ENCODE measurements at regions not wholly inside any gene's neighbourhood (a gene's known extent, or its start where the extent isn't known, plus 50 kb on each side); places are given as distances from the start of the nearest gene placed in this dataset.

DNA sequence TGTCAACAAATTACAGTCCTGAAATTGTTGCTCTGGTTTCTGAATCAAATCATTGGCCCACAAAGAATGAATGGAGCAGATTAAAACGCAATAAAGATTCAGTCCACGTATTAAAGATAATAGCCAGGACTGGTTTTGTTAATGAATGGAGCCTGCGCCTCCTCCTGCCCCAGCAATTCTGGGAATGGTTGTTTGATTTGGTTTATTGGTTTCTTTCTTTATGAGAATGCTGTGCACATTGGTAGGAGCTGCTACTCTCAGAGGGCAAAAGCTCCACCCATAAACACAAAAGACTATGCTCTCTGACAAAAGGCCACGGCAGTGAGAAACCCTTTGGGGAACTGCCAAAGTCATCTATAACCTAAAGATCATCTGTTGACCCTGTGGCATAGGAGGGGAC lies 261.1 kb downstream of the ABHD5 start:
- DNase-seq (ENCODE audit: low read depth), result no peak

DNA sequence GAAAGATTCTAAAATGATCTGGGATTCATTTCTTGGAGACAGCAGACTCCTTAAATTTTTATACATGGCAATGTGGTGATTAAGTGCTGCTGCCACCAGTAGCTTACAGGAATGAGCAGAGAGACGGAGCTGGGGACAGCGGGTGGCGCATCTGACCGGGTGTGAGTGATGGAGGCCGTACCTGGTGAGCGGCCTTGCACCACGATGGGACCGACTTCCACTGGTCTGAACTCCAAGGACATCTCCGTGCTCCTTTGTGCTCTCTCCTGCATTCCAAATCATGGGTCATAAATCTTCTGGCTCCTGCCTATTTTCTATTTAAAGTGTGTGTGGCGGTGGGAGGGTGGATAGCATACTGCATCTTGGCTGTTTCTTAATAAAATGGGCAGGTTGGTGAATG lies 262.6 kb downstream of the ABHD5 start:
- no peak for DNase-seq (ENCODE audit: low read depth)

DNA sequence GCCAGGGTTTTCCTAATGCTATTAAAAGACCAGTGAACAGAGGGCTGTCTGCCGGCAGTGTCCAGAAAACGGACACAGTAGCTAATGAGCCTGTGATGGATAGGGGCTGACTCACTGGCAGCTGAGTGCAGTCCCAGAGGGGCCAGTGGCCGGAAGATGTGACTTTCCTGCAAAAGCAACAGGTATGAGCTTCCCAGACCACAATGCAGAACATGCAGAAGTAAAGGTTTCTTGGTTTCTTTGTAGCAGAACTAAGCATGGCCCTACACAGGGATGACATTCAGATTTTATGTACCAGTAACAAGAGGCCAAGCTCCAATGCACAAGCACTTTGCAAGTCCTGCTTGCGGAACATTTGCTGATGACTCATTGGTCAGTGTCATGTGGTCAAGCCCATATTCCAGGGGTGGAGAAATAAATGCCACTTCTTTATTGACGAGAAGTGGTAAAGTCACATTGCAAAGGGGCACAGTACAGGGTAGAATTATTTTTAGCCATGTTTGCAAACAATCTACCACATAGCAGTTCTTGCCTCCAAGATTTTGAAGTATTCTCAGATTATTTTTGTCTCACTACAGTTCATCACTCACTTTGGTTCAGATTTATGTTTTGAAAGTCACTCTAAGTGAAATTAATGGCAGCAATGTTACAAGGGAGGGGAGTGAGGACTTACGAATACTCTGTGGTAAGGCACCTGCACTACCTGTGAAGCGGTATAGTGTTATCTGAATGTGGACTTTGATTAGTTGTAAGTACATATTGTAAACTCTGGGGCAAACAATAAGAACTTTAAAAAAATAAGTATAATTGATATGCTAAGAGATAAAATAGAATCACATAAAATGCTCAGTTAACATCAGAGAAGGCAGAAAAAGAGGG lies 263.3 kb downstream of the ABHD5 start:
- DNase-seq (ENCODE audit: low read depth), result no peak

DNA sequence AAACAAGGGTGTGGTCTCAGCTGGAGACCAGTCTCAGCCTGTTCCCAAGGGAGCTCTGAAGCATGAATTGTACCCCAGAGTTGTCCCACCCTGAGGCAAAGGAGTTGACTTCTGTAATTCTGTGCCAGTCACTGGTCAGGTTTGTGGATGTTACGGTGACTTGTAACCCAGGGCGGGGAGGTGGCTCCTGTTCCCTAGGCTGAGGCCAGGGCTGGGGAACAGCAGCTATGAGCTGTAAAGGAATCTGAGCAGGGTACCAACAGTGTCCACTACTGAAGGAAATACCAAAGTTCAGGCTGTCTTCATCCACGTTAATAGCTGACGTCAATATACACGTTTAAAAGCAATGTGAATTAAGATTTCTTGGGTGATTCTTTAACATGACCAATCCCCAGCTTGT lies 266.2 kb downstream of the ABHD5 start:
- DNase-seq (ENCODE audit: low read depth), result no peak

DNA sequence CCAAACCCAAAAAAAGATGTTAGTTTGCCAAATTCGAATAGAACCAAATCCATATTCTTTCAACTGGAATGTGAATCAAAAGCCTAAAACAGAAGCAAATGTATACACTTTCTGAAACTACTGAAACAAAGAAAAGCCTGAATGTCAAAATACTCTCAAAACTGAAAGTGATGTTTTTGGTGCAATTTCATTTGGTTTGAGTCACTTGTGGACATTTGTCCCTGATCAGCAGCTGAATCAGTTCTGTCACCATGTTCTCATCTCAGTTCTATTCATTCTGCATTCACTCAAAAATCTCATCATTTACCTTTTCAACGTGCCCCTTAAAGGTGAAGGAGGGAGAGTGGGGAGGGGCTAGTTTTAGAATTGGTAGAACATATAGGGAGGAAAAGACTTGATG lies 266.8 kb downstream of the ABHD5 start:
- DNase-seq (ENCODE audit: low read depth), result no peak

DNA sequence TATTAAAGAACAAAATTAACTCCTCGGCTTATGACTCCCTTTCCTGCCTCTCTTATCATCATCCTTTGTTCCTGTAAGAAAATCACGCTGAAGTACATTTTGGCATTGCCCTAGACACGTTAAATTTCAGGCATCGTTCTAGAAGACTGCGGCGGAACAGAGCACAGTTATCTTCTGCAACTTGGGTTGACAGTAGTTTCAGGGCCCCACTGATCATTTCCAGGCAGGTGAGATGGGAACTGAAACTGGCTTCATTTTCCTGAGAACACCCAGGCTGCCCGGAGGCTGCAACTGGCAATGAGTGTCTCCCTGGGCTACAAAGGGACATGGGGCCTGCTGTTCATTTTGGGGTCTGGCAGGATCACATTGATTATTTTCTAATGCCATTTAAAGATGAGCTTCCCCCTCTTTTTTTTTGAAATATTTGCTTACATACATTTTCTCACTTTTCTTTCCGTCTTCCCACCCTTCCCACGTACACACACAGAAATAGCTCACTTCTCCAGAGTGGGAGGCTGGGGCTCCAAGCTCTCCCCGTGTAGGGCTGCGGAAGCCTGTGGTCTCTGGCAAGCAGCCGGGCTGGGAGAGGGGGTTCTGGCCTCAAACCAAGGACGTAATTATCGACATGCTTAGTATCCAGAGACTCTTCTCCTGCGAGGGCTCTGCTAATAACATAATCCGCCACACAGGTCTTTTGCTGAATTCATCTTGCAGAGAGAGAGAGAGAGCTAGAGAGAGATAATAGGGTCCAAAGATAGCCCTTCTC lies 267.4 kb downstream of the ABHD5 start:
- DNase-seq (ENCODE audit: low read depth), result no peak

DNA sequence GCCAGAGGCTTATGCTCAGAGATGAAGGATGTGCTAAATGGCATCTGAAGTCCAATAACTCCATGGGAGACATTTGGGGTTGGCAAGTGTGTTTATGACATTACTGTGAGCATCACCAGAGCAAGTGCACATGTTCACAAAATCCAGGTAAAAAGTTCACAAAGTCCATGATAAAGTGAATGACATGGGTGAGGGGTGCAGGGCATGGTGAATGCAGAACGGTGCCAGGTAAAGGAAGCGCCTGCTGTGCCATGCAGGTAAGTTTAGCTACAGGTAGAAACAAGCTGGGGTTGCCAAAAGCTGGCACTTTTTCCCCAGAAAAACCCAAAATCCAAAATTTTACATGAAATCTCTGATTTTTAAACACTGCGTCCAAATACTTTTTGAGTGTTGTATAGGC lies 268.2 kb downstream of the ABHD5 start:
- no peak for DNase-seq (ENCODE audit: low read depth)

DNA sequence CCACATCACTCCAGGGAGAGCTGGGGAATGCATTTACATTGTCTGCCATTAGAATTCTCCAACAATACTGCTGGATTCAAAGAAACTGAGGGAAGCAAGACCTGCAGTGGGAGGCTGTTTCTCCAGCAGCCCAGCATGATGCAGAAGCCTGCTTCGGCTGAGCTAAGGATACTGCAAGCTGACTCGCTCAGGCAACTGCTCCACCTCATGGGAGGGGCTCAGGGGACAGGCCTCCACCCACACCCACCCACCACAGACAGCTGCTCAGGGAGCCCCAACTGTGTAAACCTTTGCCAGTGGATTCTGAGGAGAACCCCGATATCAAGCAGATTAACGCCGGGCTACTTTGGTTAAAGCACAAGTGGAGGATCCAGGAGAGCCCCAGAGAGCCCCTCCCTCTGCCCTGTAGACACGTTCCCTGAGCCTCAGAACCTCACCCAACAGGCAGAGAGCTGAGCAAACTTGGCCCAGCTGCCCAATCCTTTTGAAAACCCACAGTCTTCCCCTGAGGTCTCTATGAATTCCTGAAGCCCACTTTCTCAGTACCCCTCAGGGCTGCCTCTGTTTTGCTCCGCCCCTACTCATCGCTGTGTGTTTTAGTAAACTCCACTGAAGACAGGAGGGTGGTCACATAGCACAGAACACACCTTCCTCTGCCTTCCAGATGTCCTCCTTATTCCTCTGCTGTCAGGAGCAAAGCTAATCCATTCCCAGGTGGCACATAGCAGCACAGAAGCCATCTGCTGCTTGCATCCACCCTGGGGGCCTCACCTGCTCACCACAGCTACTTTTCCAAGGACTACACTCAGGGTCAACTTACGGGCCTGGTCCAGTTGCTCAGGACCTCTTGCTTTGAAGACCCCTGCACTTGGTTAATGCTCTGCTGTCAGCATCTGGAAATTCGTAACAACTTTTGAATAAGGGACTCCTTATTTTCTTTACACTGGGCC lies 269.0 kb downstream of the ABHD5 start:
- DNase-seq (ENCODE audit: low read depth), result no peak

DNA sequence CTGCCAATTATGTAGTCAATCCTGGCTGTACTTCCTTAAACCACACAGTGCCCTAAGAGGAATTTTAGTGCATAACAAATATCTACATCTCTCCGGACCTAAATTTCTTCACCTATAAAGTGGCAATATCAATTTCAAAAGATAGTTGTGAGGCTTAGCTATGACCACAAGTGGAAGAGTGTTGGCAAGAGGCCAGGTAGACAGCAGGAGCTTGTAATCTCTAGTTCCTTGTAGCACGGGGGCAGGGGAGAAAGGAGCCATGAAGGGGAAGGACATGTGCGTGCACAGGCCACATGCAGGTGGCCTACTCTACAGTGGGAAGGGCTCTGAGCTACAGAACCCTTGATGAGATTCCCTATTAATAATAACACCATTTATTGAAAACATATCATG lies 269.7 kb downstream of the ABHD5 start:
- no peak for DNase-seq (ENCODE audit: low read depth)

DNA sequence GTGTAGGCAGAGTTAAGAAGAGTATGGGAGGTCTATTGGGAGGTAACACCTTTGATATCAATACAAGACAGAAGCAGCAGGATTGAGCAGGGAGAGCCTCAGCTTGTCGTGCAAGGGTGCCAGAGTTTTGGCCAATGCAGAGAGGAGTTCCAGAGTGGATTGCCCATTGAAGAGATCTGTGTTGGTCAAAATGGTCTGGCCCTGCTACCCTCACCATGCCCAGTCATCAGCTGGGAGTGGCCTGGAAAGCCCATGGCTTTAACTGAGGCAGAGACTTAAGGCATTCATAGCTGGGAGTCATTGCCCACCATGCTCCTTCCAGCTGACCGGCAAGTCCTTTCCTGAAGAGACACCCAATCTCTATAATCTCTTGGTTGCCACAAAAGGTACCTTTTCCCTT lies 271.3 kb downstream of the ABHD5 start:
- DNase-seq (ENCODE audit: low read depth), result no peak

DNA sequence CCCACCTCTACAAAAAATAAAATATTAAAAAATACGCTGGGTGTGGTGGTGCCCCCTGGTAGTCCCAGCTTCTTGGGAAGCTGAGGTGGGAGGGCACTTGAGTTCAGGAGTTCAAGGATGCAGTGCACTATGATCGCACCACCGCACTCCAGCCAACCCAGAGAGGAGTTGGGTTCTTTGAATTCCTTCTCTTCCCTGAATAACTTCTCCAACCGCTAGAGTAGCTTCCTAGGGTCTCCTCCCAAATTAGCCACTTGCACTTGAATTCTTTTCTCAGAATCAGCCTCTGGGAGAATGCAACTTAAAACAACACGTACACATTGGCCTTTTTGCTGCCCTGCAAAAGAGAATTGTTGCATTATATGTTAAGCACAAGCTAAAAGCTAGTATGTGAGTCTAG lies 272.5 kb downstream of the ABHD5 start:
- DNase-seq (ENCODE audit: low read depth), result no peak

DNA sequence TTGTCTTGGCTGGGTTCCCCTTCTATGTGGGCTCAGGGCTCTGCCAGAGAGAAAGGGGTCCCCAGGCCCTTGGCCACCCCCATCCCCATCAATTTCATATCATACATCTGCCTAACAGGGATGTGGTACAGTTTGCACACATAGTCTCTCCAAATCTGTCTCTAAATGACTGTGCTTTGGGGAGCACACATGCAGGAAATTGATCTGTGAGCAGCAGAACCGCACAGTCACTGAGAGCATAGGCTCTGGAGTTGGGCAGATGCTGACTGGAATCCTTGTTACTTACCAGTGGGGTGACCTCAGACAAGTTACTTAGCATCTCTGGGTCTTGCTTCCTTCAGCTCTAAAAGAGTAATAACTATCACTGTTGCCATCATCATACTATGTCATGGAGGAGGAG lies 273.9 kb downstream of the ABHD5 start:
- no peak for DNase-seq (ENCODE audit: low read depth)

DNA sequence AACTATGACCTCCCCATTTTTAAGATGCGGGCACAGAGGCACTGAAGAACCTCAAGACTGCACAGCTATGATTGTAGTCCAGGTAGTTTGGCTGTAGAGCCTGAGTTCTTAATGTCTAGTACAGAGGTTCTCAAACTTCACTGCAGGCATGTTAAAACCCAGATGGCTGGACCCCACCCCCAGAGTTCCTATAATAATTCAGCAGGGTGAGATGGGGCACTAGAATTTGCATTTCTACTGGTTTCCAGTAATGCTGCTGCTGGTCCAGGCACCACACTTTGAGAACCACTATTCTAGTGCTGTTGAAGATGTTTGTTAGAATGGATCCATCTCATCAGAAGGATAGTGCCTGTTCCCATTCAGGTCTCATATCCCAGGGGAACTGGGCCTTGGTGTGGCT lies 274.9 kb downstream of the ABHD5 start:
- DNase-seq (ENCODE audit: low read depth), result no peak

DNA sequence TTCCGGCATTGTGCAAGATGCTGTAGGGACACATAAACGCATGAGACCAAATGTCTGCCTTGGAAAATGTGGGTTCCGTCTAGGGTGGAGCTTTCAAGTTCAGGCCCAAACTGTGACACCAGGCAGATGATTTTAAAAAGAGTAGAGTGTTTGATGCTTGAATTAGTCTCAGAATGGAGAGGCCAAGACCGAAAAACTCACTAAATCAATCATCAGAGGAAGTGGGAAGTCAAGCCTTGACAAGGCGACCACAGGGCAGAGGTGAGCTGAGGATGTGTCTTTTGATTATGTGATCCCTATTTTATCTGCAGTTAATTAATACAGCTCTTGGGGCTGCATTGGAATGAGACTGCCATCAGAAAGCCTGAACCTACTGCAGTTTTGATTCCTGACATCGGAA lies 275.4 kb downstream of the ABHD5 start:
- DNase-seq (ENCODE audit: low read depth), result no peak

DNA sequence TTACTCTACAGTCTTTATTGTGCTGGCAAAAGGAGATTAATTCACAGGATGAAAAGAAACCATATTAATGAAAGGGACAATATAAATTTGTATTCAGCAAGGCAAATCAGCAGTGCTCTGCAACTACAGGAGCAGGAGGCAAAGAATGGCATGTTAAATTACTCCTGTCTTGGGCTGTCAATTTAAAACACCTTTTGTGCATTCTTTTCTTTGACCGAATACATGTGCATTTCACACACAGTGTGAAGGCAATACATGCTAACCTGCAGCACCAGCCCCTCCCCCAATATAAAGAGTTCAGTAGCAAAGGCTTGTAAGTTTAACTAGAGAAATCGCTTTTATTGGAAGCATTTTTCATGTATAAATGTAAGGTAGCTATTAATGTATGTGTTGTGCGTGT lies 275.2 kb upstream of the TOPAZ1 start:
- DNase-seq (ENCODE audit: low read depth), result no peak

DNA sequence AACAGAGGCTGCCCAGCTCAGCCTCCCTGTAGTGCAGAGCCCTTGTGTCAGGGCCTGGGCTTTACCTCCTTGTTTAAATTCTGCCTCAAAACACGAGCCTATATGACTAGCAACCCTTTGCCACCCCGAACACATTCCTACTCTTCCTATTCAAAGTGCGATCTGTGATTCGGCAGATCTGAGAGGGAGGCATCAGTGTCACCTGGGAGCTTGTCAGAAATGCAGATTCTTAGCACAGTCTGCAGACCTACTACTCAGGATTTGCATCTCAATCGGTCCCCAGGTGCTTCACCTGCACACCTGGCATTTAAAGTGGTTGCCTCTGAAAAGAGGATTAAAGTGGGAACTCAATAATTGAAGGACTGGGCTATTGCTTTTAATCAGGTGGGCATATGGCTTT lies 273.2 kb upstream of the TOPAZ1 start:
- DNase-seq (ENCODE audit: low read depth), result no peak

DNA sequence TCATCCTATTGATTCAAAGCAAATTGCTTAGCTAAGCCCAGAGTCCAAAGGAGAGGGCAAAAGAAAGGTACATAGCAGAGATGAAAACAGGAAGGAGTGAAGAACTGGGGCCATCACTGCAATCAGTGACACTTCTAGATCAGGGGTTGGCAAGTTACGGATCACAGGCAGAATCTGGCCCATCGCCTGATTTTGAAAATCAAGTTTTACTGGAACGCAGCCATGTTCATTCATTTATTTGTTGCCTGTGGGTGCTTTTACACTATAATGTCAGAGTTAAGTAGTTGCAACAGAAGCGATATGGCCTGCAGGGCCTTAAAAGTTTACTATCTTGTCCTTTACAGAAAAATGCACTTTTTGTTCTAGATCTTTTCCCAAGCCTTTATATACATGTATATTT lies 271.7 kb upstream of the TOPAZ1 start:
- no peak for DNase-seq (ENCODE audit: low read depth)

DNA sequence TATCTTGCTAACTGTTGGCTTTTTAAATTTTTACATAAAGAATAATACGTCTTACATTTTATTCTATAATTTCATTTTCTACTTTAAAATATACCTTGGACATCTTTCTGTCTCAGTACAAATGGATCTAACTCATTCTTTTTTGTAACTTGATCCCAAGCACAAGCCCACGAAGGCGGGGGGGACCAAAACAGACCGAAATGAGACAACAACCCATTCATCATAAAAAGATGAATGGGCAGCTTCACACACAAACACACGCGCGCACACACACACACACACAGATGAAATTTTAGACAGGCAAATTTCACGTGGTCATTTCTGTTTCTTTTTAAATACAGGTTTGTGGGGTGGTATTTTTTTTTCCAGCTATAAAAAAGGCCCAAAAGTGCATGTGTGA lies 271.3 kb upstream of the TOPAZ1 start:
- DNase-seq (ENCODE audit: low read depth), result no peak

DNA sequence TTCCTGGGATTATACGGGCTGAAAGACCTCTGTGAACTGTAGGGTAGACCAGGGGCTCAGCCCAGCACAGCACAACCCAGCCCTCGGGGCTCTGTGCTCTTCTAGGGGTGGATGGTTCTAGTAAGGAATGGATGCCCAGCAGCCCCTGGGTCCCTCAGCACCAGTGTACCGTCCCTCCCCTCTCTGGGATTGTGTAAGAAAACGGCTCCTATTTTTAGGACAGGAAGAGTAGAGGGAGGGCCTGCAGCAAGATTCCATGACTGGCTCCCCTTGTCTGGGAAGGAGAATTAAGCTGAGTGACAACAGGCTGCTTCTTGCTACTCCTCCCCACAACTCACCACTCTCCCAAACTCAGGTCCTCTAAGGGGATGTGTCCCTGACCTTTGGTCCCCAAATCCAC lies 270.8 kb upstream of the TOPAZ1 start:
- no peak for DNase-seq (ENCODE audit: low read depth)

DNA sequence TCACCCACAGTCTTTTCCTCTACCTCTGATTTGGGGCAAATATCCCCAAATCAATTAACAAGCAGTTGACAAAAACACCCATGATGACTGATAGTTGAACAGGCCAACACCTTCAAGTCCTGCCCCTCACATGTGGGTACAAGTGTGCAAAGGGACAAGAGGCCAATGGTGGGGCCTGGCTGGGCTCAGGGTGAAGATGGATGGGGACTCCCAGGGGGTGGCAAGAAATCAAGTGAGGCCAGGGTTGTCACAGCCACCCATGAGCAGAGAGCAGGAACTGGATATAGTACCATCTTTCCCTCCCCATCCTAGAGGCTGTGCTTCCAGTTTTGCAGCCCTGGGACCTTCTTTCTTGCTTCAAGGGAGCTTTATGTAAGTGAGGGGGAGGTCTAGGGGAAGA lies 270.2 kb upstream of the TOPAZ1 start:
- no peak for DNase-seq (ENCODE audit: low read depth)

DNA sequence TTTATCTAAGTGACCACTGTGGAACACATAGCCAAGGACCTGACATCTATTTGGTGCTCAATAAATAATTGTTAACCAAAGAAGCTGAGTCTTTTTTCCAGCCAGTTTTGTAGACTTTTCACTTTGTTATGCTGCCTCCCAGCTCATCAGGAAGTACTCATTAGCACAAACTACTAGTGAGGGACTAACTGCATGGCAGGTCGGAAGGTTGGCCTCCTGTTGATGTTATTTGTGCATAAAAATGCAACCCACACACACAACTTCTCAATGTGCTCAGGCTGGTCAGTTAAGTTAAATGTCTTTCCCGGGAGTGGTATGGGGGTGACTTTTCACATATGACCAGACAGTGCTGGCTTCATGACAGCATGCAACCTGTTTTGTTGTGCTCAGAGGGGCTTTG lies 263.0 kb upstream of the TOPAZ1 start:
- no peak for DNase-seq (ENCODE audit: low read depth)

DNA sequence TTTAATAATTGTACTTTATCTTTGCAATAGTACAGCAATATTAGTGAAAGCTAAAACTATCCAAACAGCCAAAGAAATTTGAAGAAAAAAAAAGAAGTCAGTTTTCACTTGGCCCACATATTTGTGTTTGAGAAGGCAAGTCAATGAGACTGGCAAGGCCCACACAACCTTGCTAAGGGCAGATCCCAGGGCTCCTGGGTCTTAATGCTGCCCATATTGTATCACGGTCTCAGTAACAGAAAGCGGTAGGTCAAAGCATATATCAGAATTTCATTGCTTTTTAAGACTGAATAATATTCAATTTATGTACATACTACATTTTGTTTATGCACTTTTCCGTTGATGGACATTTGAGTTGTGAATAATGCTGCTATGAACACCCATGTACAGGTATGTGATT lies 262.0 kb upstream of the TOPAZ1 start:
- DNase-seq (ENCODE audit: low read depth), result no peak
